Type B pancreatic cell (in vitro differentiated cells): ENCODE measurements at regions not wholly inside any gene's neighbourhood (a gene's known extent, or its start where the extent isn't known, plus 50 kb on each side); places are given as distances from the start of the nearest gene placed in this dataset.
A peak's percentile ranks its signal among the peaks of the same experiment; 100 is the strongest.

Experiments used
- DNase-seq: peaks from one replicate; pipeline ENCODE4 v3.0.0; 2021; ENCODE audit warnings: mixed read lengths; ENCODE audit not compliant: unreplicated experiment; ENCODE audit errors: extremely low spot score
- H3K27ac Mint-ChIP-seq: 2 replicates; pipeline ENCODE4 v1.8.0; 2021; ENCODE audit warnings: mild to moderate bottlenecking, mixed read lengths
- H3K27me3 Mint-ChIP-seq: 2 replicates; pipeline ENCODE4 v1.8.0; 2021; ENCODE audit warnings: mixed read lengths
- H3K36me3 Mint-ChIP-seq: 2 replicates; pipeline ENCODE4 v1.8.0; 2021; ENCODE audit warnings: mixed read lengths
- H3K4me1 Mint-ChIP-seq: one replicate; pipeline ENCODE4 v1.8.0; 2021; ENCODE audit warnings: mixed read lengths; ENCODE audit not compliant: unreplicated experiment
- H3K4me3 Mint-ChIP-seq: 2 replicates; pipeline ENCODE4 v1.8.0; 2021; ENCODE audit warnings: mild to moderate bottlenecking, mixed read lengths
- H3K9me3 Mint-ChIP-seq: 2 replicates; pipeline ENCODE4 v1.8.0; 2021; ENCODE audit warnings: mixed read lengths
- TF ChIP-seq, protein P1 (sequence below): fragments of 200-600 bp; sonication (generic); conservative IDR thresholded peaks from 2 replicates; pipeline ENCODE4 v1.5.0; 2021; ENCODE audit warnings: antibody characterized with exemption, mild to moderate bottlenecking

DNA sequence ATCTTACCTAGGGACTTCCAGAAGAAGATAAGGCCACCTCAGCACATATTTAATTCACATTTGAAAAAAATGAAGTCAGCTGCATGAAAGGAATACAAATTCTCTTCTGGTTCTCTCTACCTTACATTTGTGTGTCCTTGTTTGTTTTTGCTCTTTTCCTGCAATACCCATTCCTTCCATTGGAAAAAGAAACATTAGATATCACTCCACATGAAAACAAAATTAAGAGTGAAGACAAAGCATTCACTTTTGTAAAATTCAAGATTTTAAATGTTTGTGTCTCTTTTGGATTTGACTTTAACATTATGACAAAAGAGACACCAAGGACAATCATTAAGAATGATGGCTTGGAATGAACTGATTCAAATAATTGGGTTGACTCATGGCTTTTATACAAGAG lies 1351.8 kb downstream of the FSTL5 start:
- Mint-ChIP-seq H3K4me1 (no peaks in the 10 kb centered on the region), H3K9me3 (no peaks in the 10 kb centered on the region), H3K4me3 (no peak overlapping the region), H3K36me3 (no peaks in the 10 kb centered on the region), H3K27ac (no peak overlapping the region), H3K27me3 (no peaks in the 10 kb centered on the region)
- TF ChIP-seq, protein P1, sequence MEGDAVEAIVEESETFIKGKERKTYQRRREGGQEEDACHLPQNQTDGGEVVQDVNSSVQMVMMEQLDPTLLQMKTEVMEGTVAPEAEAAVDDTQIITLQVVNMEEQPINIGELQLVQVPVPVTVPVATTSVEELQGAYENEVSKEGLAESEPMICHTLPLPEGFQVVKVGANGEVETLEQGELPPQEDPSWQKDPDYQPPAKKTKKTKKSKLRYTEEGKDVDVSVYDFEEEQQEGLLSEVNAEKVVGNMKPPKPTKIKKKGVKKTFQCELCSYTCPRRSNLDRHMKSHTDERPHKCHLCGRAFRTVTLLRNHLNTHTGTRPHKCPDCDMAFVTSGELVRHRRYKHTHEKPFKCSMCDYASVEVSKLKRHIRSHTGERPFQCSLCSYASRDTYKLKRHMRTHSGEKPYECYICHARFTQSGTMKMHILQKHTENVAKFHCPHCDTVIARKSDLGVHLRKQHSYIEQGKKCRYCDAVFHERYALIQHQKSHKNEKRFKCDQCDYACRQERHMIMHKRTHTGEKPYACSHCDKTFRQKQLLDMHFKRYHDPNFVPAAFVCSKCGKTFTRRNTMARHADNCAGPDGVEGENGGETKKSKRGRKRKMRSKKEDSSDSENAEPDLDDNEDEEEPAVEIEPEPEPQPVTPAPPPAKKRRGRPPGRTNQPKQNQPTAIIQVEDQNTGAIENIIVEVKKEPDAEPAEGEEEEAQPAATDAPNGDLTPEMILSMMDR: peak; percentile 51
- no peak for DNase-seq

DNA sequence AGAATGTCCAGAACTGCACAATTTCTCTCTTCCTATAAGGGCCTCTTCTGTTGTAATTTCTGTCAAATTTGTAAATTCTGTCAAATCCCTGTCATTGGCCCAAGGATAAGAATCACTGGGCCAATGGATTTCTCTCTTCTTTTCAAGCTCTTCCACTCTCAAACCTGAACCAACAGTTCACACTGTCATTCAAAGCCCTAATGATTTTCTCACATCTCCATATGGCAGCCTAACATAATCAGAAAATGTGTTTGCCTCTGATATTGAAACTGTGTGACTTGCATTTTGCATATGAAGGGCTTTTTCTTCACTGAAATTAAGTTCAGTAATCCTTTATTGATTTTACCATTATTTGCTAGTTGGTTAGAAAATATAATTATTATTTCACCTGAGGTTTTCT lies 1349.1 kb downstream of the FSTL5 start:
- Mint-ChIP-seq H3K27ac (no peak overlapping the region), H3K36me3 (no peaks in the 10 kb centered on the region), H3K4me3 (no peak overlapping the region), H3K4me1 (no peaks in the 10 kb centered on the region), H3K9me3 (no peaks in the 10 kb centered on the region), H3K27me3 (no peaks in the 10 kb centered on the region)
- DNase-seq: no peak
- TF ChIP-seq, protein P1: no peak

DNA sequence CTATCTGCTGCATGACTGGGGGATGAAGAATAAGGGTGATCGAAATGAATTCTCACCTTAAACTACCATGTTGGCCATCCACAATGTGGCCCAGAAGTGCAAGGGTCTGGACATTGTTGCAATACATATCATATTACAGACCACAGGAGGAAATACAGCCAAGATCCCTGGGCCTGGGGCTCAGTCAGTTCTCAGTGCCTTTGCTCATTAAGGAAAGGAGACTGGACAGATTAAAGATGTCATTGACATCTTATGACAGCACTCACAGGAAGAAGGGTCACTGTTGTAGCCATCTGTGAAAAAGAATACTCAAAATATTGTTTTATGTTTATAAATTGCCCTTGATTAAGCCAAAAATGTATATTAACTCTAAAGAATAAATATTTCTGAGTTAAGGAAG lies 1345.2 kb downstream of the FSTL5 start:
- no peaks in the 10 kb centered on the region for H3K27me3 Mint-ChIP-seq
- no peaks in the 10 kb centered on the region for H3K4me1 Mint-ChIP-seq
- H3K36me3 Mint-ChIP-seq: no peaks in the 10 kb centered on the region
- no peaks in the 10 kb centered on the region for H3K9me3 Mint-ChIP-seq
- no peak overlapping the region for H3K4me3 Mint-ChIP-seq
- TF ChIP-seq, protein P1: no peak
- H3K27ac Mint-ChIP-seq: no peak overlapping the region
- DNase-seq: no peak

DNA sequence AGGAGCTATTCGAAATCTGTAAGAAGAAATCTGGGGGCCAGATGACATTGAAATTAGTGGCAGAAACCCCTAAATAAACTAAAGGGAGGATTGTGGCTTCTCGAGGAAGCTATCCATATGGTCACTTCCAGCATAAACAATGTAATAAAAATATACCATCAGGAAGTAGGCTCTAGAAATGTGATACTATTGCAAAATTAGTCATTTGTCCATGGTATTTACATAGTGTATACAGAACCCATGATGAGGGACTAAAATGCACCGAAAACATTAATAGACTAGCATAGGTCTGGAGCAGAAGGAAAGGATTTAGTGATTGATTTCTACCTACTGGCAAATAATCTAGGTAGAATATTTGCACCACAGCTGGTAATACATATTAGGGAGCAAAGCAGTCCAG lies 1344.0 kb downstream of the FSTL5 start:
- H3K9me3 Mint-ChIP-seq: no peaks in the 10 kb centered on the region
- TF ChIP-seq, protein P1: no peak
- no peaks in the 10 kb centered on the region for H3K4me1 Mint-ChIP-seq
- H3K27ac Mint-ChIP-seq: no peak overlapping the region
- no peaks in the 10 kb centered on the region for H3K36me3 Mint-ChIP-seq
- no peak overlapping the region for H3K4me3 Mint-ChIP-seq
- no peak for DNase-seq
- H3K27me3 Mint-ChIP-seq: no peaks in the 10 kb centered on the region

DNA sequence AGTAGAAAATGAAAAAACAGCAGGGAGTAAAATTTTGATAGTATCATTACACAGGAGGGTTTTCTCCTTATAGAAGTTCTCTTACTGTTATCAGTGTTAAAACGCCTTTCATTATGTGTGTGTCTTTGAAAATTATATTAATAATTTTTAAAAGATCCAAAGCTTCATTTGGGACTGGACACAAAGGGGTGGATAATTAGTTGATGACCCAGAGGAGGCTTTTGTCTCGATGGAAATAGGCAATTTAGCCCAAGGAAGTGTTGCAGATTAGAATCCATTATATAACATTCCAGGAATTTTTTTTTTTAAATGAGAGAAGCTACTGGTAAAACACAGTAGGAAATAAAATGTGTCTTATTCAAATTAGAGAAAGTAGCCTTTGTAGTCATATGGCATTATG lies 1339.3 kb downstream of the FSTL5 start:
- H3K36me3 Mint-ChIP-seq: no peaks in the 10 kb centered on the region
- H3K4me3 Mint-ChIP-seq: no peak overlapping the region
- H3K9me3 Mint-ChIP-seq: no peaks in the 10 kb centered on the region
- no peak for DNase-seq
- no peaks in the 10 kb centered on the region for H3K27me3 Mint-ChIP-seq
- TF ChIP-seq, protein P1: no peak
- H3K4me1 Mint-ChIP-seq: no peaks in the 10 kb centered on the region
- no peak overlapping the region for H3K27ac Mint-ChIP-seq

DNA sequence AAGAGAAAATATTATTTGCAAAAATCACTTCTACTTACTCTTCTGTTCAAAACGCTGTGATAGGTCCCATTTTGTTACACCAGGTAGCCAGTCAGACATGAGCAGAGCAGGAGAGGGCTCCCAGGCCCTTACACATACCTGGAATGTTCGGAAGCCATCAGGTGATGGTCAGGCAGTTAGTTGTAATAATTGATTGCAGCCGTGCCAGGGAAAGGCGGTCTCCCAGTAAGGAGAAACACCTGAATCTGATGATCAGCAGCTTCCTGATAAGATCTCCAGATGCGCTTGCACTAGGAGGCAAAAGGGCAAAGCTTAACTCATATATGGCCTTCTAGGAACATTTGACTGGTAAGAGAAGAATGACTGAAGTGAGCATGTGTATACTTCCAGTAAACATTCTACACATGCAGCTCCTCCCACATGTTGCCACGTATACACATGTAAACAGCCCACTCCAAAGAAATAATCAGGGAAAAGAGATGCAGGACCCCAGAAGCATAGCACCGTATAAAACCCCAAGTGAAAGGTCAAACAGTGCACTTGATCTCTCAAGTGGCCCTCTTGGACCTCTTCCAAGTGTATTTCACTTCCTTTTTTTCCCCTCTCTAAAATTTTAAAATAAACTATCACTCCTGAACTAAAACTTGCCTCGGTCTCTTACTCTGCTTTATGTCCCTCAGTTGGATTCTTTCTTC lies 1338.0 kb downstream of the FSTL5 start:
- Mint-ChIP-seq H3K36me3 (no peaks in the 10 kb centered on the region), H3K4me1 (no peaks in the 10 kb centered on the region), H3K27me3 (no peaks in the 10 kb centered on the region), H3K9me3 (no peaks in the 10 kb centered on the region), H3K4me3 (no peak overlapping the region), H3K27ac (no peak overlapping the region)
- TF ChIP-seq, protein P1: no peak
- no peak for DNase-seq
